Left colon (tissue), 2 donors: ENCODE measurements at regions not wholly inside any gene's neighbourhood (a gene's known extent, or its start where the extent isn't known, plus 50 kb on each side); places are given as distances from the start of the nearest gene placed in this dataset.
"Not testable (repeated sequence)": the region's sequence is repeated elsewhere in the genome, so short reads cannot be mapped to it uniquely, and the experiment has no call there.

ENCODE experiments used
- ATAC-seq: fragments of 200-7000 bp; cut with Tn5 transposase; one replicate; pipeline ENCODE4 v1.9.1; 2020; ENCODE audit warnings: mild to moderate bottlenecking, moderate library complexity
- DNase-seq, 2 donors: peaks; one replicate each; pipeline ENCODE4 v3.0.0-alpha.2; 2020
- intact Hi-C, 2 donors: fragments of 100-400 bp; cut with DNase I in 1 of 2; cut with micrococcal nuclease in 1 of 2; formaldehyde crosslinking; loops; one replicate each; pipeline versions ENCODE4 v1.11.2 to v1.14.0; 2022; cut with DNase I, micrococcal nuclease
- donor health status: DM: no; HTN: no; CAD: no.
- donor health status: DM: yes; HTN: yes; CAD: no.

- ATAC-seq (no peak), DNase-seq (no peak)
- intact Hi-C loops = no loop called here
Observed at GRCh38 chr9:13459071-13459470, 179.6 kb upstream of the MPDZ start.

- ATAC-seq = no peak
- intact Hi-C loops = no loop called here
- DNase-seq = no peak
Observed at GRCh38 chr9:13457795-13458194, 178.3 kb upstream of the MPDZ start.

GRCh38 chr9:13450723-13451122 lies 171.2 kb upstream of the MPDZ start:
- intact Hi-C loops = no loop called here
- no peak for ATAC-seq
- no peak for DNase-seq

- intact Hi-C loops = no loop called here
- ATAC-seq = no peak
- no peak for DNase-seq
Observed at GRCh38 chr9:13448482-13448881, 169.0 kb upstream of the MPDZ start.

GRCh38 chr9:13447843-13448422 lies 168.4 kb upstream of the MPDZ start:
- ATAC-seq (no peak), DNase-seq (no peak)
- intact Hi-C loops = no loop called here

GRCh38 chr9:13446938-13447842 lies 167.7 kb upstream of the MPDZ start:
- no peak for DNase-seq
- no peak for ATAC-seq
- intact Hi-C loops = no loop called here

- intact Hi-C loops = no loop called here
- ATAC-seq (no peak), DNase-seq (no peak)
Observed at GRCh38 chr9:13446286-13446937, 166.9 kb upstream of the MPDZ start.

GRCh38 chr9:13445103-13445500 lies 165.6 kb upstream of the MPDZ start:
- no peak for DNase-seq
- no peak for ATAC-seq
- intact Hi-C loops = no loop called here

- DNase-seq (no peak), ATAC-seq (no peak)
- intact Hi-C loops = no loop called here
Observed at GRCh38 chr9:13444245-13445102, 165.0 kb upstream of the MPDZ start.

- intact Hi-C loops = no loop called here
- DNase-seq = no peak
- no peak for ATAC-seq
Observed at GRCh38 chr9:13443346-13444244, 164.1 kb upstream of the MPDZ start.

- ATAC-seq = no peak
- intact Hi-C loops = no loop called here
- no peak for DNase-seq
Observed at GRCh38 chr9:13439685-13440476, 160.4 kb upstream of the MPDZ start.

- intact Hi-C loops = no loop called here
- DNase-seq (no peak), ATAC-seq (no peak)
Observed at GRCh38 chr9:13437866-13438265, 158.4 kb upstream of the MPDZ start.

GRCh38 chr9:13436591-13436990 lies 157.1 kb upstream of the MPDZ start:
- intact Hi-C loops = no loop called here
- ATAC-seq (no peak), DNase-seq (no peak)

- intact Hi-C loops = loop anchor here in 1 of 2 donors (5.0 kb wide), 1 partner anchor 919 kb away; no protein-coding TSS in a partner anchor
- not testable (repeated sequence) for DNase-seq, ATAC-seq
Observed at GRCh38 chr9:13433453-13433852, 154.0 kb upstream of the MPDZ start.

- DNase-seq (no peak), ATAC-seq (no peak)
- intact Hi-C loops = loop anchor here in 1 of 2 donors (5.0 kb wide), 1 partner anchor 919 kb away; no protein-coding TSS in a partner anchor
Observed at GRCh38 chr9:13432904-13433303, 153.4 kb upstream of the MPDZ start.

- DNase-seq (no peak), ATAC-seq (no peak)
- intact Hi-C loops = loop anchor here in 1 of 2 donors (5.0 kb wide), 1 partner anchor 921 kb away; no protein-coding TSS in a partner anchor
Observed at GRCh38 chr9:13431692-13432091, 152.2 kb upstream of the MPDZ start.

GRCh38 chr9:13431222-13431536 lies 151.7 kb upstream of the MPDZ start:
- ATAC-seq (no peak), DNase-seq (no peak)
- intact Hi-C loops = loop anchor here in 1 of 2 donors (5.0 kb wide), 1 partner anchor 921 kb away; no protein-coding TSS in a partner anchor
